HEK293 (cell line): ENCODE measurements at regions not wholly inside any gene's neighbourhood (a gene's known extent, or its start where the extent isn't known, plus 50 kb on each side); places are given as distances from the start of the nearest gene placed in this dataset.

ENCODE experiments used
- ZFHX2 ChIP-seq: fragments of 450-650 bp; formaldehyde crosslinking; conservative IDR thresholded peaks from 2 replicates; pipeline ENCODE4 v1.5.1; 2016; ENCODE audit warnings: missing biosample characterization, missing genetic modification characterization
- TF ChIP-seq, protein P1 (sequence below): fragments of 450-650 bp; formaldehyde crosslinking; IDR thresholded peaks from 2 replicates; pipeline ENCODE4 v1.5.1; 2016; ENCODE audit warnings: missing biosample characterization, missing genetic modification characterization

DNA sequence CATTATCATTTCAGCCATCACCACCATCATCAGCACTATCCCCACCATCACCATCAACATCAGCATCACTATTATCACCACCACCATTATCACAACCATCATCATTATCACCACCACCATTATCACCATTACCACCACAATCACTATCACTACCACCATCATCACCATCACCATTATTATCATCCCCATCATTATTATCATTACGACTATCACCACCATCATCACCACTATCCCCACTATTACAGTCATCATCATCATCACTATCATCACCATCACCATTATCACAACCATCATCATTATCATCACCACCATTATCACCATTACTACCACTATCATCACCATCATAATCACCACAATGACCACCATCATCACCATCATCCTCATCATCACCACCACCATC lies 50.4 kb upstream of the CMKLR1 start (continued):
- TF ChIP-seq, protein P1, sequence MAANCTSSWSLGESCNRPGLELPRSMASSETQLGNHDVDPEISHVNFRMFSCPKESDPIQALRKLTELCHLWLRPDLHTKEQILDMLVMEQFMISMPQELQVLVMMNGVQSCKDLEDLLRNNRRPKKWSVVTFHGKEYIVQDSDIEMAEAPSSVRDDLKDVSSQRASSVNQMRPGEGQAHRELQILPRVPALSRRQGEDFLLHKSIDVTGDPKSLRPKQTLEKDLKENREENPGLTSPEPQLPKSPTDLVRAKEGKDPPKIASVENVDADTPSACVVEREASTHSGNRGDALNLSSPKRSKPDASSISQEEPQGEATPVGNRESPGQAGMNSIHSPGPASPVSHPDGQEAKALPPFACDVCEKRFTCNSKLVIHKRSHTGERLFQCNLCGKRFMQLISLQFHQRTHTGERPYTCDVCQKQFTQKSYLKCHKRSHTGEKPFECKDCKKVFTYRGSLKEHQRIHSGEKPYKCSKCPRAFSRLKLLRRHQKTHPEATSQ, result no peak
- TF ChIP-seq ZFHX2, result no peak
